Fibroblast of skin of back (primary cell): ENCODE measurements at regions not wholly inside any gene's neighbourhood (a gene's known extent, or its start where the extent isn't known, plus 50 kb on each side); places are given as distances from the start of the nearest gene placed in this dataset.
"Not testable (repeated sequence)": the region's sequence is repeated elsewhere in the genome, so short reads cannot be mapped to it uniquely, and the experiment has no call there.

ENCODE experiments used
- DNase-seq: peaks from one replicate; pipeline ENCODE4 v3.0.0-alpha.2; 2013

GRCh38 chr11:122441666-122442035 lies 213.9 kb upstream of the UBASH3B start:
- DNase-seq: no peak

GRCh38 chr11:122440811-122441665 lies 214.5 kb upstream of the UBASH3B start:
- peak; percentile 3 for DNase-seq

GRCh38 chr11:122439866-122440810 lies 215.4 kb upstream of the UBASH3B start:
- peak; percentile 13 for DNase-seq

- no peak for DNase-seq
These were observed 219.3 kb upstream of the UBASH3B start for GRCh38 chr11:122436188-122436555.

- DNase-seq: no peak
These were observed 219.9 kb upstream of the UBASH3B start for GRCh38 chr11:122435540-122436187.

- no peak for DNase-seq
These were observed 220.7 kb upstream of the UBASH3B start for GRCh38 chr11:122434786-122435185.

GRCh38 chr11:122430490-122430889 lies 225.0 kb upstream of the UBASH3B start:
- DNase-seq: no peak

GRCh38 chr11:122426073-122426472 lies 229.4 kb upstream of the UBASH3B start:
- no peak for DNase-seq

GRCh38 chr11:122424636-122425035 lies 230.9 kb upstream of the UBASH3B start:
- no peak for DNase-seq

- DNase-seq: no peak
These were observed 231.6 kb upstream of the UBASH3B start for GRCh38 chr11:122423886-122424285.

GRCh38 chr11:122423273-122423672 lies 232.2 kb upstream of the UBASH3B start:
- DNase-seq: no peak

- DNase-seq: no peak
These were observed 232.8 kb upstream of the UBASH3B start for GRCh38 chr11:122422682-122423081.

GRCh38 chr11:122421702-122422101 lies 233.8 kb upstream of the UBASH3B start:
- no peak for DNase-seq

GRCh38 chr11:122418032-122418431 lies 237.5 kb upstream of the UBASH3B start:
- DNase-seq: no peak

- no peak for DNase-seq
These were observed 241.0 kb upstream of the UBASH3B start for GRCh38 chr11:122414406-122415018.

GRCh38 chr11:122413677-122414076 lies 241.8 kb upstream of the UBASH3B start:
- no peak for DNase-seq

- DNase-seq: no peak
These were observed 242.9 kb upstream of the UBASH3B start for GRCh38 chr11:122412581-122412980.

- DNase-seq: no peak
These were observed 249.1 kb upstream of the UBASH3B start for GRCh38 chr11:122406466-122406865.

- no peak for DNase-seq
These were observed 249.8 kb upstream of the UBASH3B start for GRCh38 chr11:122405547-122406341.

- no peak for DNase-seq
These were observed 251.0 kb upstream of the UBASH3B start for GRCh38 chr11:122404571-122404970.

- not testable (repeated sequence) for DNase-seq
These were observed 253.9 kb upstream of the UBASH3B start for GRCh38 chr11:122401581-122401980.

GRCh38 chr11:122399375-122399774 lies 256.1 kb upstream of the UBASH3B start:
- DNase-seq: no peak
